Neural progenitor cell (in vitro differentiated cells): ENCODE measurements at regions not wholly inside any gene's neighbourhood (a gene's known extent, or its start where the extent isn't known, plus 50 kb on each side); places are given as distances from the start of the nearest gene placed in this dataset.

Experiments
- DNase-seq: peaks from one replicate; pipeline ENCODE4 v3.0.0-alpha.2; 2016; ENCODE audit warnings: low spot score
- H2AFZ ChIP-seq: fragments of 200-600 bp; sonication (generic); replicated peaks from 2 replicates; pipeline ENCODE4 v1.6.1; 2016; ENCODE audit warnings: antibody characterized with exemption
- H3F3A ChIP-seq: fragments of 200-600 bp; sonication (generic); 2 replicates; pipeline ENCODE4 v1.6.1; 2016; ENCODE audit warnings: antibody characterized with exemption, low read depth
- H3K27ac ChIP-seq: fragments of 200-600 bp; sonication (generic); 2 replicates; pipeline ENCODE4 v1.5.1; 2016; ENCODE audit warnings: mild to moderate bottlenecking
- H3K27me3 ChIP-seq: fragments of 200-600 bp; sonication (generic); 2 replicates; pipeline ENCODE4 v1.6.1; 2016; ENCODE audit warnings: mild to moderate bottlenecking, moderate library complexity
- H3K36me3 ChIP-seq: fragments of 200-600 bp; sonication (generic); 2 replicates; pipeline ENCODE4 v1.5.1; 2016
- H3K4me1 ChIP-seq: fragments of 200-600 bp; sonication (generic); 2 replicates; pipeline ENCODE4 v1.6.1; 2016; ENCODE audit warnings: mixed run types
- H3K4me2 ChIP-seq: fragments of 200-600 bp; sonication (generic); 2 replicates; pipeline ENCODE4 v1.6.1; 2016
- H3K4me3 ChIP-seq: fragments of 200-600 bp; sonication (generic); 2 replicates; pipeline ENCODE4 v1.5.1; 2016
- H3K79me2 ChIP-seq: fragments of 200-600 bp; sonication (generic); 2 replicates; pipeline ENCODE4 v1.6.1; 2016; ENCODE audit warnings: low read depth
- H3K9ac ChIP-seq: fragments of 200-600 bp; sonication (generic); 2 replicates; pipeline ENCODE4 v1.6.1; 2016
- H3K9me3 ChIP-seq: fragments of 200-600 bp; sonication (generic); 2 replicates; pipeline ENCODE4 v1.5.1; 2016; ENCODE audit warnings: low read depth
- H4K20me1 ChIP-seq: fragments of 200-600 bp; sonication (generic); 2 replicates; pipeline ENCODE4 v1.6.1; 2016; ENCODE audit warnings: low read depth
- H3K27ac Mint-ChIP-seq: 3 replicates; pipeline ENCODE4 v1.8.0; 2021; ENCODE audit warnings: mixed read lengths
- H3K27me3 Mint-ChIP-seq: 2 replicates; pipeline ENCODE4 v1.8.0; 2022; ENCODE audit warnings: low read depth, mild to moderate bottlenecking, inconsistent platforms, moderate library complexity, mixed read lengths; ENCODE audit not compliant: insufficient read depth
- H3K36me3 Mint-ChIP-seq: 3 replicates; pipeline ENCODE4 v1.8.0; 2021; ENCODE audit warnings: mixed read lengths
- H3K4me1 Mint-ChIP-seq: 3 replicates; pipeline ENCODE4 v1.8.0; 2021; ENCODE audit warnings: mixed read lengths
- H3K4me3 Mint-ChIP-seq: 3 replicates; pipeline ENCODE4 v1.8.0; 2021; ENCODE audit warnings: mild to moderate bottlenecking, moderate library complexity, mixed read lengths
- H3K9me3 Mint-ChIP-seq: 3 replicates; pipeline ENCODE4 v1.8.0; 2020; ENCODE audit warnings: mixed read lengths
- EZH2 ChIP-seq: fragments of 200-600 bp; sonication (generic); IDR thresholded peaks from 2 replicates; pipeline ENCODE4 v1.6.1; 2017; ENCODE audit warnings: antibody characterized with exemption, mild to moderate bottlenecking, moderate library complexity
- EZH2phosphoT487 ChIP-seq: fragments of 200-600 bp; sonication (generic); IDR thresholded peaks from 2 replicates; pipeline ENCODE4 v1.6.1; 2017; ENCODE audit warnings: antibody characterized with exemption
- TF ChIP-seq, protein P1 (sequence below): fragments of 200-600 bp; sonication (generic); IDR thresholded peaks from 2 replicates; pipeline ENCODE4 v1.5.1; 2017; ENCODE audit warnings: antibody characterized with exemption, mild to moderate bottlenecking

DNA sequence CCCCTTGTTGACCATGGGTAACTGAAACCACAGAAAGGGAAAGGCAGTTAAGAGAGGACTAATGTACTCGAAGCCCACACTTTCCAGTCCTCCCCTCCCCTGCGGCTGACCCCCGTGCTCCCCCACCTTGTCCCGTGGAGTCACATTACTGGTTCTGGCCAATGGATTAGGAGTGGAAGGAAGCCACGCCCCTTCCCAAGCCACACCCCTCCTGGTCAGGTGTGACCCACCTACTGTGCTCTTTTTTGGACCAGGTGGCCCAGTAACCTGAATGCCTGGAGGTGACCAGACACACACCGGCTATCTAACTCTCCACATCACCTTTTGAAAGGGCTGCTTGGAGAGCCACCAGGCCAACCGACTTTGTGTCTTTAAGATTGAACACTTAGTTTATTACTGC, 109.3 kb upstream of the MSX1 start:
- no peaks in the 10 kb centered on the region for H3K9me3 ChIP-seq
- no peak for DNase-seq
- H3K27ac ChIP-seq, result no peak overlapping the region
- H3K9ac ChIP-seq, result no peak overlapping the region
- H3K4me3 ChIP-seq, result no peak overlapping the region
- H3K4me1 Mint-ChIP-seq, result peaks cover 34% of the 10 kb centered on the region
- no peak overlapping the region for H3K4me3 Mint-ChIP-seq
- peaks cover 8% of the 10 kb centered on the region for H3K27me3 Mint-ChIP-seq
- H3K4me1 ChIP-seq, result peaks cover 11% of the 10 kb centered on the region
- no peak overlapping the region for H3K27ac Mint-ChIP-seq
- H4K20me1 ChIP-seq, result peaks cover 7% of the 10 kb centered on the region
- H3K36me3 ChIP-seq, result no peaks in the 10 kb centered on the region
- H3K36me3 Mint-ChIP-seq, result no peaks in the 10 kb centered on the region
- H3K4me2 ChIP-seq, result no peak overlapping the region
- no peaks in the 10 kb centered on the region for H3F3A ChIP-seq
- peaks cover 24% of the 10 kb centered on the region for H3K9me3 Mint-ChIP-seq
- H2AFZ ChIP-seq, result no peak overlapping the region
- no peak for TF ChIP-seq EZH2phosphoT487
- TF ChIP-seq, protein P1, sequence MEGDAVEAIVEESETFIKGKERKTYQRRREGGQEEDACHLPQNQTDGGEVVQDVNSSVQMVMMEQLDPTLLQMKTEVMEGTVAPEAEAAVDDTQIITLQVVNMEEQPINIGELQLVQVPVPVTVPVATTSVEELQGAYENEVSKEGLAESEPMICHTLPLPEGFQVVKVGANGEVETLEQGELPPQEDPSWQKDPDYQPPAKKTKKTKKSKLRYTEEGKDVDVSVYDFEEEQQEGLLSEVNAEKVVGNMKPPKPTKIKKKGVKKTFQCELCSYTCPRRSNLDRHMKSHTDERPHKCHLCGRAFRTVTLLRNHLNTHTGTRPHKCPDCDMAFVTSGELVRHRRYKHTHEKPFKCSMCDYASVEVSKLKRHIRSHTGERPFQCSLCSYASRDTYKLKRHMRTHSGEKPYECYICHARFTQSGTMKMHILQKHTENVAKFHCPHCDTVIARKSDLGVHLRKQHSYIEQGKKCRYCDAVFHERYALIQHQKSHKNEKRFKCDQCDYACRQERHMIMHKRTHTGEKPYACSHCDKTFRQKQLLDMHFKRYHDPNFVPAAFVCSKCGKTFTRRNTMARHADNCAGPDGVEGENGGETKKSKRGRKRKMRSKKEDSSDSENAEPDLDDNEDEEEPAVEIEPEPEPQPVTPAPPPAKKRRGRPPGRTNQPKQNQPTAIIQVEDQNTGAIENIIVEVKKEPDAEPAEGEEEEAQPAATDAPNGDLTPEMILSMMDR, result no peak
- TF ChIP-seq EZH2, result no peak
- H3K79me2 ChIP-seq, result no peaks in the 10 kb centered on the region
- peaks cover 10% of the 10 kb centered on the region for H3K27me3 ChIP-seq

DNA sequence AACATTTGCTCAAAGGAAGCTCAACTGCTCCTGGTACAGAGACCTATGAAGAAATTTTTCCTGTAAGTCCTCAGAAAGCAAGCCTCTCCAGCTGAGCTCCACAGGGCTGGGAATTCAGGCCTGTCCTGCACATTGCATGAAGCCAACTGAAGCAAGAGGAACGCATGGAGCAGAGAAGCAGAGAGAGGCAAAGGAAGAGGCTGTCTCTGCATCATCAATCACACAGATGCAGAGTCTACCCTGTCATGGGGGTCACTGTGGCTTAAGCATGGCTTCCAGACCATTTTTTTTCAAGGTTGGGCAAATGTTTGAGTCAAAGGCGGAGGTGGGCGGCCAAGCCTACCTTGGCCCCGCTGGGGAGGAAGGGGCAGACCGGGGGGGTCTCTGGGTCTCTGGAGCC, 110.3 kb upstream of the MSX1 start:
- H3K4me1 ChIP-seq, result peaks cover under 1% of the 10 kb centered on the region
- no peak overlapping the region for H3K4me2 ChIP-seq
- peaks cover 3% of the 10 kb centered on the region for H3K27me3 ChIP-seq
- H3K27ac Mint-ChIP-seq, result no peak overlapping the region
- H3K27ac ChIP-seq, result no peak overlapping the region
- TF ChIP-seq EZH2phosphoT487 (no peak), EZH2 (no peak)
- TF ChIP-seq, protein P1, result no peak
- peaks cover 3% of the 10 kb centered on the region for H3K27me3 Mint-ChIP-seq
- peaks cover 23% of the 10 kb centered on the region for H3K4me1 Mint-ChIP-seq
- no peaks in the 10 kb centered on the region for H3K79me2 ChIP-seq
- DNase-seq, result no peak
- no peaks in the 10 kb centered on the region for H3K36me3 ChIP-seq
- H3K9me3 Mint-ChIP-seq, result peaks cover 30% of the 10 kb centered on the region
- H3K4me3 Mint-ChIP-seq, result no peak overlapping the region
- no peaks in the 10 kb centered on the region for H3K36me3 Mint-ChIP-seq
- no peaks in the 10 kb centered on the region for H4K20me1 ChIP-seq
- H3K4me3 ChIP-seq, result no peak overlapping the region
- H3F3A ChIP-seq, result no peaks in the 10 kb centered on the region
- H2AFZ ChIP-seq, result no peak overlapping the region
- H3K9ac ChIP-seq, result no peak overlapping the region
- no peaks in the 10 kb centered on the region for H3K9me3 ChIP-seq

DNA sequence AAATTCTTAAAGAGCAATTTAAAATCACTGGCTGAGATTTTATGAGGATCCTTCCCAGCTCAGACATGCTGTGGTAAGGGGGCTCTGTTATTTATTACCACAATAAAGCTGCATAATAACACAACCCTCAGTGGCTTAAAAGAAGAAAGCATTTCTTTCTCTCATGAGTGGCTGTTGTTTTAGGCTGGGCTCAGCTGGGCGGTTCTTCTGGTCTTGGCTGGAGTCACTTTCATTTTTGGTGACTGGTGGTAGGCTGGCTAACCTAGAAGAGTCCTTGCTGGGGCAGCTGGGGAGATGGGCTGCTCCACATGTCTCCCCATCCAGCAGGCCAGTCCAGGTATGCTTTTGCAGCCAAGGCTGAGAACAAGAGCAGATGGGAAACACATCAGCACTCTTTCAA, 113.0 kb upstream of the MSX1 start:
- TF ChIP-seq, protein P1, result no peak
- no peak for TF ChIP-seq EZH2
- TF ChIP-seq EZH2phosphoT487, result no peak
- H3K4me1 Mint-ChIP-seq, result peaks cover 1% of the 10 kb centered on the region

More for the DNA sequence above, 113.0 kb upstream of the MSX1 start:
- Histone ChIP-seq H4K20me1 (no peaks in the 10 kb centered on the region), H3K4me1 (no peaks in the 10 kb centered on the region), H3K9ac (no peak overlapping the region), H3K36me3 (no peaks in the 10 kb centered on the region), H3K9me3 (no peaks in the 10 kb centered on the region), H3K27ac (no peak overlapping the region), H3K4me2 (no peak overlapping the region), H3F3A (no peaks in the 10 kb centered on the region), H3K27me3 (no peaks in the 10 kb centered on the region), H3K79me2 (no peaks in the 10 kb centered on the region), H2AFZ (no peak overlapping the region), H3K4me3 (no peak overlapping the region)
- no peaks in the 10 kb centered on the region for H3K36me3 Mint-ChIP-seq
- no peaks in the 10 kb centered on the region for H3K27me3 Mint-ChIP-seq
- H3K4me3 Mint-ChIP-seq, result no peak overlapping the region
- DNase-seq, result no peak
- no peak overlapping the region for H3K27ac Mint-ChIP-seq
- H3K9me3 Mint-ChIP-seq, result peaks cover 29% of the 10 kb centered on the region
